Stomach smooth muscle (tissue), 2 donors: ENCODE measurements at regions not wholly inside any gene's neighbourhood (a gene's known extent, or its start where the extent isn't known, plus 50 kb on each side); places are given as distances from the start of the nearest gene placed in this dataset.

ENCODE experiments used
- H3K27ac ChIP-seq: one replicate; pipeline ENCODE4 v1.7.0; 2013; ENCODE audit warnings: mild to moderate bottlenecking, low read length, inconsistent platforms
- H3K27me3 ChIP-seq, 2 donors: one replicate each; pipeline ENCODE4 v1.7.0; 2013; ENCODE audit warnings: low read length in 2 of 2; ENCODE audit not compliant: insufficient read depth in 2 of 2, control insufficient read depth in 1 of 2
- H3K36me3 ChIP-seq, 2 donors: one replicate each; pipeline ENCODE4 v1.7.0; 2013; ENCODE audit warnings: low read length in 2 of 2; ENCODE audit not compliant: control insufficient read depth in 2 of 2, insufficient read depth in 2 of 2
- H3K4me1 ChIP-seq: one replicate; pipeline ENCODE4 v1.7.0; 2013; ENCODE audit warnings: low read length; ENCODE audit not compliant: control insufficient read depth, insufficient read depth
- H3K4me3 ChIP-seq, 2 donors: one replicate each; pipeline ENCODE4 v1.7.0; 2013; ENCODE audit warnings: low read length in 2 of 2
- H3K9ac ChIP-seq, 2 donors: one replicate each; pipeline ENCODE4 v1.7.0; 2013; ENCODE audit warnings: low read length in 2 of 2, mild to moderate bottlenecking in 1 of 2
- H3K9me3 ChIP-seq, 2 donors: one replicate each; pipeline ENCODE4 v1.7.0; 2013; ENCODE audit warnings: low read length in 2 of 2; ENCODE audit not compliant: control insufficient read depth in 2 of 2
- donor health status: healthy.
- donor health status: Pancreatic carcinoma.

GRCh38 chr1:166703726-166704462 lies 135.4 kb upstream of the POGK start:
- Histone ChIP-seq H3K9ac (no peak overlapping the region), H3K4me1 (no peaks in the 10 kb centered on the region), H3K36me3 (no peaks in the 10 kb centered on the region), H3K9me3 (no peaks in the 10 kb centered on the region), H3K4me3 (no peak overlapping the region), H3K27me3 (no peaks in the 10 kb centered on the region), H3K27ac (no peak overlapping the region)

DNA sequence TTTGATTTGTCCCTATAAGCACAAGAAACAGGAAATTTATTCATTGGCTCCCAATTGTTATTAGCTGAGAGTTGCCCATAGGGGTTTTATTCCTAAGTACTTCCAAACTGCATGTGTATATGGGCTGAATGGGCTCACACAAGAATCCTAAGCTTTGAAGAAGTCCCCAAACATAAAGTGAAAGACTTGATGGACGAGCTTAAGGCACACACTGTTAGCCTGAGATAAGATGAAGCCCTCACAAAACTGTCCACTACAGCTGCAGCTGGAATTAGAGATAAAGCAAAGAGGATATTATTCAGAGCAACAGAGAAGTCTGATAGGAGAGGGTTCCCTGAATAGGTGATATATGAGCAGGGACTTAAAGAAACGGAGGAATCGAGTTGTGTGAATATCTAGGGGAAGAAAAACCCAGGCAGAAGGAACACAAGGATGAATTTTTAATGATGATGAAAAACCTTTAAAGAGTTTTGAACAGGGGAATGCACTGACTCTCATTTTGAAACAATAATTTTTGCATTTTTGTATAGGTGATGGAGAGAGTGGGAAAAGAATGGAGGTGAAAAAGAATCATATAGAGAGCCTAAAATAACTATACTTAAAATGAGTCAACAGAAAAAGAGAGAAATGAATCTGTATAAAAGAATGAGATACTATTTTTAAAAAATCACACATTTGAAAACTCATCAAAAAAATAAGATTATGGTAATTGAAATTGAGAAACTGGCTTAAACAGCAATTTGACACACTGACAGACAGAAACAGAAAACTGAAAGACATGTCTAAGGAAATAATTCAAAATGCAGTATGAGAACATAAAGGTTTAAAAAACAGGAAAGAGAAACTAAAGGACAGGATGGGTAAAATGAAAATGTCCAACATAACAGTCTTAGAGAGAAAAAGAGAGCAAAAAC lies 133.6 kb upstream of the POGK start:
- H3K9ac ChIP-seq: no peak overlapping the region
- H3K4me3 ChIP-seq: no peak overlapping the region
- no peaks in the 10 kb centered on the region for H3K27me3 ChIP-seq

GRCh38 chr1:166716620-166717019 lies 122.7 kb upstream of the POGK start:
- no peak overlapping the region for H3K9ac ChIP-seq
- no peak overlapping the region for H3K4me3 ChIP-seq
- H3K27ac ChIP-seq: no peak overlapping the region
- H3K9me3 ChIP-seq: peaks cover 0 to 2% of the 10 kb centered on the region in 2 donors
- H3K4me1 ChIP-seq: no peaks in the 10 kb centered on the region
- no peaks in the 10 kb centered on the region for H3K27me3 ChIP-seq
- H3K36me3 ChIP-seq: no peaks in the 10 kb centered on the region

More for the DNA sequence above, 133.6 kb upstream of the POGK start:
- no peaks in the 10 kb centered on the region for H3K4me1 ChIP-seq
- no peaks in the 10 kb centered on the region for H3K9me3 ChIP-seq
- no peak overlapping the region for H3K27ac ChIP-seq
- H3K36me3 ChIP-seq: no peaks in the 10 kb centered on the region

DNA sequence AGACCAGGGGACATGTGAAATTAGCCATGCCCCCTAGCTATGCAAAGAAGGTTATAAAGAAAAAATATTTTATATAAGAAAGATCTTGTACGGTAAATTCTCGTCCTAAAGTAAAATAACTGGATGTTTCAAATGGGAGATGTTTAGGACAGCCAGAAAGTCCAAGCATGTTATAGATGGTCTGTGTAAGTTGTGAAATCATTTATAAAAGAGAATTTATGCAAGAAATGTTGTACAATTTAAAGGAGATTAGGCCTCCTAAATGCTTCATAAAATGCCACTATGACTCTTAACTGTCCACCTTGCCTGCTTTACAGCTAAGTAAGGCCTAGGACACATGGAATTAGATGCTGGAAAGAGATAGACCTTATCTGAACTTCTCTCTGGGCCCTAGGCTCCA lies 118.1 kb upstream of the POGK start:
- Histone ChIP-seq H3K27me3 (no peaks in the 10 kb centered on the region), H3K9me3 (no peaks in the 10 kb centered on the region), H3K9ac (no peak overlapping the region), H3K36me3 (no peaks in the 10 kb centered on the region), H3K27ac (no peak overlapping the region), H3K4me3 (no peak overlapping the region), H3K4me1 (no peaks in the 10 kb centered on the region)

DNA sequence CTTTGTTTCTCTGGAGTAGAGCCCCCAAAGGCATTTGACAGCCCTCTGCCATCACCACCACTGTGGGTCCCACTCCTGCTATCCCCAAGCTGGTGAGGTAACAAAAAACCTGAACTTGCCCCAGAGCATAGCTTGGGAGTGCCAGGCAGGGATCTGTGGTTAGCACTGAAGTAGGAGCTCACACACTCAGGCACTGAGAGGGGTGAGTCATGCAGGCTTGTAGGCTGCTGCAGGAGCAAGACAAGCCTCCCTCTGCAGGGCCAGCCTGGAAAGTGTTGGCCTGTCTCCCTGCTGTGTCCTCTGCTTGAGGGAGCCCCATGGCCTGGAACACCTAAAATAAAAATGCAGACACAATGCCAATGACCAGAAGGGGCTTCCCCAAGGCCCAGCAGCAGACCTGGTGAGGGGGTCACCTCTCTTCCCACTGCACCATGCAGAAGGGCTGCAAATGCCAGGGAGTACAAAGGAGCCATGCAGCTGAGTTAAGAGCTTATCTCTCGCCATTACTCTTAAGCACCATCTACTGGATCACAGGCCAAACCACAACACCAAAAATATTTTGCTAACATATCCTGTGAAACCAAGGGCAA lies 108.9 kb upstream of the POGK start:
- no peaks in the 10 kb centered on the region for H3K9me3 ChIP-seq

DNA sequence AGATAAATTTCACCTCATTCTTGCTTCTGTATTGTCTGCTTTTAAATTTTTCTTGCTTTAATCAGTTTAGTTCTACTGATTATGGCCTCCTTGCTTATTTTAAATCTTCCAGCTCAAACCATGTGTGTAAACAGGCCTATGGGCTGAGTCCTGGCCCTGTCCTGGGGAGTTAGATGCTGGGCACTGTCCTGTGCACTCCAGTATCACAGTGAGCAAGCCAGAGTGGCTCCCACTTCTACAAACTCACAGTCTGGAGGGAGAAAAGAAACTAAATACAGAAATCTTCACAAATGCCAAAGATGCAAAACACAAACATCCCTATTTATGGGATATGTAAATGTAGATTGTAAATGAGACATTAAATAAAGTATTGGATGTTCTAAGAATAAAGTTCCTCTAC lies 101.1 kb upstream of the POGK start:
- no peak overlapping the region for H3K4me3 ChIP-seq
- no peaks in the 10 kb centered on the region for H3K27me3 ChIP-seq
- H3K27ac ChIP-seq: no peak overlapping the region
- no peaks in the 10 kb centered on the region for H3K36me3 ChIP-seq
- H3K9ac ChIP-seq: no peak overlapping the region
- no peaks in the 10 kb centered on the region for H3K9me3 ChIP-seq
- H3K4me1 ChIP-seq: no peaks in the 10 kb centered on the region

More for the DNA sequence above, 108.9 kb upstream of the POGK start:
- no peak overlapping the region for H3K27ac ChIP-seq
- H3K4me3 ChIP-seq: no peak overlapping the region
- H3K4me1 ChIP-seq: no peaks in the 10 kb centered on the region
- no peaks in the 10 kb centered on the region for H3K27me3 ChIP-seq
- H3K9ac ChIP-seq: no peak overlapping the region
- H3K36me3 ChIP-seq: no peaks in the 10 kb centered on the region

- no peak overlapping the region for H3K4me3 ChIP-seq
- no peak overlapping the region for H3K9ac ChIP-seq
- H3K27me3 ChIP-seq: no peaks in the 10 kb centered on the region
- H3K9me3 ChIP-seq: peaks cover 0 to 3% of the 10 kb centered on the region in 2 donors
- H3K4me1 ChIP-seq: no peaks in the 10 kb centered on the region
- no peaks in the 10 kb centered on the region for H3K36me3 ChIP-seq
- H3K27ac ChIP-seq: no peak overlapping the region
These were observed 100.4 kb upstream of the POGK start for GRCh38 chr1:166738873-166739272.

- Histone ChIP-seq H3K9ac (no peak overlapping the region), H3K9me3 (peaks cover 9% of the 10 kb centered on the region in 2 donors), H3K27ac (no peak overlapping the region), H3K36me3 (no peaks in the 10 kb centered on the region), H3K27me3 (no peaks in the 10 kb centered on the region), H3K4me3 (no peak overlapping the region), H3K4me1 (no peaks in the 10 kb centered on the region)
These were observed 98.5 kb upstream of the POGK start for GRCh38 chr1:166740668-166741276.

DNA sequence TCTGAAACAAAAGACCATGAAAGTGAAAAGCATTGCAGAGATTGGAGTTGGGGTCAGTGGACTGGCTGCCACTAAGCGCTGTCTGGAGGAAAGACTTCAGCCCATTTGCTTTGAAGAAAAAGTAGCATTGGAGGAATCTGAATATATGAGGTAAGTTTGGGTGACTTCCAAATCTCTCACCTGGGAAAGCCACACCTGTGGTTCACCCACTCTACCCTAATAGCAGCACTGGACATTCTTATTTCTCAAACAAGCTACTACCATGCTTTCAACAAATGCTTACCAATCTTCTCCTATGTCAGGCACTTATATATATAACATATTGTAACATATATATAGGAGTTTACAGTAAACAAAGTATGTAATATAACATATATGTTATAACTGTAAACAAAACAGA lies 76.0 kb upstream of the POGK start:
- Histone ChIP-seq H3K9me3 (no peaks in the 10 kb centered on the region), H3K27ac (no peak overlapping the region), H3K36me3 (no peaks in the 10 kb centered on the region), H3K27me3 (no peaks in the 10 kb centered on the region), H3K9ac (no peak overlapping the region), H3K4me1 (no peaks in the 10 kb centered on the region), H3K4me3 (no peak overlapping the region)

DNA sequence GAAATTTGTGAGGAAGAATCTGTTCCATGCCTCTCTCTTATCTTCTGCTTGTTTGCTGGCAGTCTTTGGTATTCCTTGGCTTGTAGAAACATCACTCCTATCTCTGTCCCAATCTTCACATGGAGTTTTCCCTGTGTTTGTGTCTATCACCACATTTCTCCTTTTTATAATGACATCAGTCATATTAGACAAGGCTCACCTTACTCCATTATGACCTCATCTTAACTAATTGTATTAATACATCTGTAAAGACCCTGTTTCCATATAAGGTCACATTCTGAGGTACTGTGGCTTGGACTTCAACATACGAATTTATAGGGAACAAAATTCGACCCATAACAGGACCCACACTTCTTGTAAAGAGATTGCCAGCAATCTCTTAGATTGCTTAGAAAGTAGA lies 72.3 kb upstream of the POGK start:
- Histone ChIP-seq H3K27ac (no peak overlapping the region), H3K9ac (no peak overlapping the region), H3K27me3 (no peaks in the 10 kb centered on the region), H3K4me3 (no peak overlapping the region), H3K9me3 (peaks cover 2 to 9% of the 10 kb centered on the region in 2 donors), H3K4me1 (no peaks in the 10 kb centered on the region), H3K36me3 (no peaks in the 10 kb centered on the region)
